UCSD-AML1 (cell line): ENCODE measurements at regions not wholly inside any gene's neighbourhood (a gene's known extent, or its start where the extent isn't known, plus 50 kb on each side); places are given as distances from the start of the nearest gene placed in this dataset.
"Not testable (repeated sequence)": the region's sequence is repeated elsewhere in the genome, so short reads cannot be mapped to it uniquely, and the experiment has no call there.

Experiments used
- DNase-seq: peaks from one replicate; lab custom pipeline; 2025; ENCODE audit not compliant: unreplicated experiment; lab: John Stamatoyannopoulos, UW

- no peak for DNase-seq
These were observed 346.4 kb downstream of the CDC5L start for GRCh38 chr6:44733868-44734267.

- no peak for DNase-seq
These were observed 347.6 kb downstream of the CDC5L start for GRCh38 chr6:44734886-44735629.

GRCh38 chr6:44735630-44735963 lies 348.1 kb downstream of the CDC5L start:
- DNase-seq: no peak

- no peak for DNase-seq
These were observed 349.8 kb downstream of the CDC5L start for GRCh38 chr6:44737341-44737740.

- DNase-seq: no peak
These were observed 350.5 kb downstream of the CDC5L start for GRCh38 chr6:44737829-44738528.

- DNase-seq: no peak
These were observed 351.2 kb downstream of the CDC5L start for GRCh38 chr6:44738601-44739146.

- no peak for DNase-seq
These were observed 351.7 kb downstream of the CDC5L start for GRCh38 chr6:44739181-44739580.

GRCh38 chr6:44740566-44741120 lies 353.1 kb downstream of the CDC5L start:
- no peak for DNase-seq

GRCh38 chr6:44742201-44742600 lies 354.7 kb downstream of the CDC5L start:
- no peak for DNase-seq

- DNase-seq: no peak
These were observed 355.4 kb downstream of the CDC5L start for GRCh38 chr6:44742828-44743372.

GRCh38 chr6:44760116-44760515 lies 372.6 kb downstream of the CDC5L start:
- DNase-seq: not testable (repeated sequence)

- no peak for DNase-seq
These were observed 373.5 kb downstream of the CDC5L start for GRCh38 chr6:44761046-44761445.

GRCh38 chr6:44762496-44762895 lies 375.0 kb downstream of the CDC5L start:
- DNase-seq: no peak

GRCh38 chr6:44771647-44772415 lies 384.3 kb downstream of the CDC5L start:
- no peak for DNase-seq

- no peak for DNase-seq
These were observed 385.3 kb downstream of the CDC5L start for GRCh38 chr6:44772838-44773237.

- no peak for DNase-seq
These were observed 387.6 kb downstream of the CDC5L start for GRCh38 chr6:44775121-44775520.

- DNase-seq: no peak
These were observed 388.8 kb downstream of the CDC5L start for GRCh38 chr6:44776344-44776743.

GRCh38 chr6:44778513-44778912 lies 391.0 kb downstream of the CDC5L start:
- no peak for DNase-seq
